HFF-Myc (cell line): ENCODE measurements at regions not wholly inside any gene's neighbourhood (a gene's known extent, or its start where the extent isn't known, plus 50 kb on each side); places are given as distances from the start of the nearest gene placed in this dataset.

ENCODE experiments used
- DNase-seq: peaks from one replicate; pipeline ENCODE4 v3.0.0-alpha.2; 2011; ENCODE audit warnings: low read depth; ENCODE audit errors: extremely low read depth
- H3K4me3 ChIP-seq: replicated peaks from 2 replicates; pipeline ENCODE4 v1.5.1; 2011; ENCODE audit warnings: low read depth, mild to moderate bottlenecking, control low read depth, low read length
- TF ChIP-seq, protein P1 (sequence below): IDR thresholded peaks from 2 replicates; pipeline ENCODE4 v1.5.1; 2012; ENCODE audit warnings: mild to moderate bottlenecking, low read depth, low read length, control low read depth; ENCODE audit errors: missing control alignments

DNA sequence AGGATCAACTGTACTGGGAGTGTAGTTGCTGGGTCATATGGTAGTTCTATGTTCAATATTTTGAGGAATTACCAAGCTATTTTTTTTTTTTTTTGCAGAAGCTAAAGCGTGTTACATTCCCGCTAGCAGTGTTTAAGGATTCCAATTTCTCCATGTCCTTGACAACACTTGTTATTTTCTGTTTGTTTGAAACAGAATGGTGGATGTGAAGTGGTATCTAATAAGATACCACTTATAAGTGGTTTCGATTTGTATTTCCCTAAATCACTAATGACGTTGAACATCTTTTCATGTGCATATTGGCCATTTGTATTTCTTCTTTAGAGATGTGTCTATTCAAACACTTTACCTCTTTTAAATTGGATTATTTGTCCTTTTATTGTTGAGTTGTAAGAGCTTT, 112.2 kb downstream of the DISP1 start:
- TF ChIP-seq, protein P1, sequence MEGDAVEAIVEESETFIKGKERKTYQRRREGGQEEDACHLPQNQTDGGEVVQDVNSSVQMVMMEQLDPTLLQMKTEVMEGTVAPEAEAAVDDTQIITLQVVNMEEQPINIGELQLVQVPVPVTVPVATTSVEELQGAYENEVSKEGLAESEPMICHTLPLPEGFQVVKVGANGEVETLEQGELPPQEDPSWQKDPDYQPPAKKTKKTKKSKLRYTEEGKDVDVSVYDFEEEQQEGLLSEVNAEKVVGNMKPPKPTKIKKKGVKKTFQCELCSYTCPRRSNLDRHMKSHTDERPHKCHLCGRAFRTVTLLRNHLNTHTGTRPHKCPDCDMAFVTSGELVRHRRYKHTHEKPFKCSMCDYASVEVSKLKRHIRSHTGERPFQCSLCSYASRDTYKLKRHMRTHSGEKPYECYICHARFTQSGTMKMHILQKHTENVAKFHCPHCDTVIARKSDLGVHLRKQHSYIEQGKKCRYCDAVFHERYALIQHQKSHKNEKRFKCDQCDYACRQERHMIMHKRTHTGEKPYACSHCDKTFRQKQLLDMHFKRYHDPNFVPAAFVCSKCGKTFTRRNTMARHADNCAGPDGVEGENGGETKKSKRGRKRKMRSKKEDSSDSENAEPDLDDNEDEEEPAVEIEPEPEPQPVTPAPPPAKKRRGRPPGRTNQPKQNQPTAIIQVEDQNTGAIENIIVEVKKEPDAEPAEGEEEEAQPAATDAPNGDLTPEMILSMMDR: no peak
- H3K4me3 ChIP-seq: no peak overlapping the region
- DNase-seq: no peak

DNA sequence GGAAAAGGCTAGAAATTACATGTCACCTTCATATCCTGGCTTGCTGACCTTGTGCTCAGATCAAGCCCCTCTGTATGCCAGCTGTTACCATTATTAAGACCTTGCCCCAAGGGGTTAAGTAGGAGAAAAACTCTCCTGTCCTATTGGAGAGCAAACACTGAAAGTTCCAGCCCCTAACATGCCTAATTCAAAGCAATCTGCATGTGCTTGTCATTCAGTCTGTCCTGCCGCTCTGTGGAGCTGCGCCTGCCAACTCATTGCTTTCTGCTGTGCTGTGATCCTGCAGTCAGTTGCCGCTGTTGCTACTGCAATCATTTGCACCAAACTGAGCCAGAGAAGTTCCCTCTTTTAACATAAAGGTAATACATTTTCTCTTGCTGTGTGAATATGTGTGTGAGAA, 113.4 kb downstream of the DISP1 start:
- no peak overlapping the region for H3K4me3 ChIP-seq
- DNase-seq: no peak
- TF ChIP-seq, protein P1: no peak

DNA sequence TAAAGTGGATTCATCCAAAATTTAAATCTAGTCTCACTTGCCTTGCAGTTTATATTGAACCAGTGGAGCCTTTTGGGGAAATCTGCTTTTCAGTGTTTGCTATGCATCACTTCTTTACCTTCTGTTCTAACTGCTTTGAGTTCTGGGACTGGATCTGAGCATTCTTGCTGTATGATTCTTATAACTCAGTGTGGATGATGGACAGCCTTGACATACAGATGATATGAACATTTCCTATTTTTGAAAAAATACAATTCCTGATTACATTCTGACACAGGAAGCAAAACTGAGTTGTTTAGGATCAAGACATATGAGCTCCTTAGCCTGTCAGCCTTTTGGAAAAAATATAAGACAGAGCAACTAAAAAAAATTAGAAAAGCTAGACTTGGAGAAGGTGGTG, 115.2 kb downstream of the DISP1 start:
- DNase-seq: no peak
- no peak overlapping the region for H3K4me3 ChIP-seq
- TF ChIP-seq, protein P1: no peak

DNA sequence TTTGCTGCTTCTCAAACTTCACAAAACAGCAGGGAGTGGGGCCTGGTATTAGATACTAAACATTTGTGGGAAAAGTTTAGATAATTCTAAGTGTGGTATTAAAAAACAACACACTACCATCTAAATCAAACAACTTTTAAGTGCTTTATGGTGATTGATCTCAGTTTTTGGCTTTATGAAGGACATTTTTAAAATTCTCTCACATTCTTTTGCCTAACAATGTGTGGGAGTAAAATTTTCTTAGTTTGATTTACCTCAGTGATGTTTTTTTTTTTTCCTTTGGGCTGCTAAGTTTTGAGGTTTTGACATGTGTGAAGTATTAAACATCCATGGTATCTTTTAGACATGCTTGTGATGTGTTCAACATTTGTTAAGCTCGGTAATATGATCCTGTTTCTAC, 116.2 kb downstream of the DISP1 start:
- no peak for DNase-seq
- TF ChIP-seq, protein P1: no peak
- H3K4me3 ChIP-seq: no peak overlapping the region

DNA sequence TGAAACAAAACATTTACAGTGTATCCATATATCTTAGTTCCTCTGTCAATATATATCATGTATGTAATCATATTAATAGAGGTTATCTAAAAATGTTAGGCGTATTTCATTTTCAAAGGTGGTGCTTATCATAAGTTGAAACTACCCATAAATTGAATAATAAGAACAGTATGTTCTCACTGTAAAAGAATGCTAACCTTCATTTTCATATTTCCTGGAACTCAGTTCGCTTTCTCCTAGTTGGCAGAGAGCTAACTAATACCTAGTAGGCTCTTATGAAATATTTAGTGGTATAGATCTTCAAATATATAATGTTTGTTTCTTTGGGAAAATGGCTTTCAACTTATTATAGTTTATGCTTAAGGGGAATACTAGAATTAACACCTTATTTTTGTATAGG, 118.4 kb downstream of the DISP1 start:
- H3K4me3 ChIP-seq: no peak overlapping the region
- no peak for DNase-seq
- TF ChIP-seq, protein P1: no peak

DNA sequence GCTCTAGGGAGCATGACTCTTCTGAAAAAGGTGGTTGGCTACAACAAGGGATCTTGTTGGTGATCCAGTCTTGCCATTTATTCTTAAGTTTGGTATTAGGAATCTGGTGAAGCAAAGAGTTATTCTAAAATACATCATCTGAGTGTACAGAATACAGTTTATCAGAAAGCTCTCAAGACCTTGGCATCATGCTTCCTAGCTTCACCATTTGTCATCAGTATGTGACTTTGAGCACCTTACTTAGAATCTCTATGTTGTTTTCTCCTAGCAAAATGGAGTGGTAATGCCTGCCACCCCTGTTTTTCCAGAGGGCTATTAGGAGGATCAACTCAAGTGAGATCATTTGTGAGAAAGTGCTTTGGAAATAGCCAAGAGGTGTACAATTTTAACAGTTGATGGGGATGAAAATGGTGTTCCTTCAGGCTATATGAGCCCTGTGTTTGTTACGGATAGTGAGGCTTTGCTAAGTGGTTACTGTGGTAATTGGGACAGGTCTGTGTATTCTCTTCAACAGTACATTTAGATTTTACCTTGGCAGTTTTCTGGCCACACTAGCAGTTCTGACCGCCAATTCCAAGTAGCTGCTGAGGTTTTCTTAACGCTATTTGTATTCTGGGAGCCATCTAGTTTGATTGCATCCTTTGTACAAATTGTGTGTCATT, 120.5 kb downstream of the DISP1 start:
- DNase-seq: no peak
- no peak overlapping the region for H3K4me3 ChIP-seq
- TF ChIP-seq, protein P1: no peak

DNA sequence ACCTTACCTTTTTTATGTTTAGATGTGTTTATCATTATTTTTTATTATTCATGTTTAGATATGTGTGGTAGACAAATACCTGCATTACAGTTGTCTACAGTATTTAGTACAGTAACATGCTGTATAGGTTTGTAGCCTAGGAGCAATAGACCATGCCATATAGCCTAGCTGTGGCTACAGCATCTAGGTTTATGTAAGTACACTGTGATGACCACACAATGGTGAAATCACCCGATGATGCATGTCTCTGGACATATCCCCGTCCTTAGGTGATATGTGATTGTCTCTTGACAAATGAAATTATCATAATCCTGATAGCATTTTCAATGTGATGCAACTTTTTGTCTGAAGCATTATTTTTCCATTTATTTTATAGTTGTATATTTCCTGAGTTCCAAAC, 121.2 kb downstream of the DISP1 start:
- TF ChIP-seq, protein P1: no peak

More for the DNA sequence above, 121.2 kb downstream of the DISP1 start:
- no peak for DNase-seq
- no peak overlapping the region for H3K4me3 ChIP-seq
